Sigmoid colon (tissue), 4 donors: ENCODE measurements at regions not wholly inside any gene's neighbourhood (a gene's known extent, or its start where the extent isn't known, plus 50 kb on each side); places are given as distances from the start of the nearest gene placed in this dataset.

Experiments used
- CTCF ChIP-seq, 4 experiments: fragments of 450-650 bp in 3 of 4; fragments of 200-600 bp in 1 of 4; IDR thresholded peaks; one replicate each; pipeline ENCODE4 v1.5.1; 2016 to 2019; ENCODE audit warnings: antibody characterized with exemption in 4 of 4, mild to moderate bottlenecking in 3 of 4, moderate library complexity in 2 of 4
- EP300 ChIP-seq, 4 donors: sonication (generic); formaldehyde crosslinking; IDR thresholded peaks; one replicate each; pipeline ENCODE4 v1.6.1; 2017; ENCODE audit warnings: antibody characterized with exemption in 4 of 4
- POLR2A ChIP-seq, 2 donors: fragments of 450-650 bp; IDR thresholded peaks; one replicate each; pipeline ENCODE4 v1.6.1; 2016; ENCODE audit warnings: antibody characterized with exemption in 2 of 2, mild to moderate bottlenecking in 2 of 2, moderate library complexity in 2 of 2
- POLR2AphosphoS5 ChIP-seq, 4 donors: sonication (generic); formaldehyde crosslinking; IDR thresholded peaks; one replicate each; pipeline ENCODE4 v1.6.1; 2017; ENCODE audit warnings: antibody characterized with exemption in 4 of 4

- no peak for TF ChIP-seq EP300 (IDR thresholded peaks at IDR 0.05)
- no peak for TF ChIP-seq POLR2A (IDR thresholded peaks at IDR 0.05)
- TF ChIP-seq CTCF (IDR thresholded peaks at IDR 0.05): no peak
- TF ChIP-seq POLR2AphosphoS5 (IDR thresholded peaks at IDR 0.05): no peak
Observed at GRCh38 chr7:79774150-79774549, 320.7 kb upstream of the MAGI2 start.
